DOHH2 (cell line): ENCODE measurements at regions not wholly inside any gene's neighbourhood (a gene's known extent, or its start where the extent isn't known, plus 50 kb on each side); places are given as distances from the start of the nearest gene placed in this dataset.
"Not testable (repeated sequence)": the region's sequence is repeated elsewhere in the genome, so short reads cannot be mapped to it uniquely, and the experiment has no call there.

ENCODE experiments used
- H3F3A ChIP-seq: fragments of 200-600 bp; sonication (generic), shearing (Covaris generic); 2 replicates; pipeline ENCODE4 v1.6.0; 2016; ENCODE audit warnings: antibody characterized with exemption, mild to moderate bottlenecking; ENCODE audit not compliant: control insufficient read depth, insufficient read depth
- H3K27ac ChIP-seq: fragments of 200-600 bp; sonication (generic); 2 replicates; pipeline ENCODE4 v1.5.1; 2014; ENCODE audit warnings: low read depth, mild to moderate bottlenecking, low read length, moderate library complexity
- H3K27me3 ChIP-seq: fragments of 200-600 bp; sonication (generic); 2 replicates; pipeline ENCODE4 v1.6.1; 2014; ENCODE audit warnings: mild to moderate bottlenecking, low read length, mixed read lengths; ENCODE audit not compliant: control insufficient read depth
- H3K36me3 ChIP-seq: fragments of 200-600 bp; sonication (generic); 2 replicates; pipeline ENCODE4 v1.6.1; 2014; ENCODE audit warnings: mild to moderate bottlenecking, low read length, moderate library complexity, mixed read lengths; ENCODE audit not compliant: control insufficient read depth
- H3K4me1 ChIP-seq: fragments of 200-600 bp; sonication (generic); 2 replicates; pipeline ENCODE4 v1.6.1; 2014; ENCODE audit warnings: mild to moderate bottlenecking, low read length, mixed read lengths; ENCODE audit not compliant: control insufficient read depth
- H3K4me2 ChIP-seq: fragments of 200-600 bp; sonication (generic); 2 replicates; pipeline ENCODE4 v1.6.0; 2014; ENCODE audit warnings: mild to moderate bottlenecking, low read length, moderate library complexity
- H3K4me3 ChIP-seq: fragments of 200-600 bp; sonication (generic); 2 replicates; pipeline ENCODE4 v1.5.1; 2014; ENCODE audit warnings: mild to moderate bottlenecking, low read length, mixed read lengths
- H3K79me2 ChIP-seq: fragments of 200-600 bp; sonication (generic); 2 replicates; pipeline ENCODE4 v1.6.1; 2014; ENCODE audit warnings: mild to moderate bottlenecking, low read length, mixed read lengths; ENCODE audit not compliant: control insufficient read depth
- H3K9me2 ChIP-seq: fragments of 200-600 bp; sonication (generic); replicated peaks from 2 replicates; pipeline ENCODE4 v1.6.1; 2014; ENCODE audit warnings: mild to moderate bottlenecking, low read length, mixed read lengths; ENCODE audit not compliant: control insufficient read depth
- H3K9me3 ChIP-seq: fragments of 200-600 bp; sonication (generic); 2 replicates; pipeline ENCODE4 v1.6.1; 2014; ENCODE audit warnings: antibody characterized with exemption, low read length, mixed read lengths; ENCODE audit not compliant: control insufficient read depth, insufficient read depth
- H4K20me1 ChIP-seq: fragments of 200-600 bp; sonication (generic); 2 replicates; pipeline ENCODE4 v1.6.0; 2014; ENCODE audit warnings: low read depth, mild to moderate bottlenecking, antibody characterized with exemption, low read length, moderate library complexity; ENCODE audit not compliant: control insufficient read depth, insufficient read depth
- CTCF ChIP-seq: fragments of 200-600 bp; sonication (generic); IDR thresholded peaks from one replicate; pipeline ENCODE4 v1.5.1; 2014; ENCODE audit warnings: antibody characterized with exemption, mild to moderate bottlenecking, low read depth, low read length; ENCODE audit not compliant: poor library complexity, severe bottlenecking
- EZH2phosphoT487 ChIP-seq: fragments of 200-600 bp; sonication (generic); IDR thresholded peaks from 2 replicates; pipeline ENCODE4 v1.6.1; 2017; ENCODE audit warnings: borderline replicate concordance, mild to moderate bottlenecking, antibody characterized with exemption, low read length, moderate library complexity, mixed read lengths

GRCh38 chr12:131539381-131539780, 171.5 kb upstream of the SFSWAP start:
- no peaks in the 10 kb centered on the region for H3K4me1 ChIP-seq
- no peaks in the 10 kb centered on the region for H3K9me2 ChIP-seq
- no peak overlapping the region for H3K27ac ChIP-seq

GRCh38 chr12:131540138-131540623, 170.7 kb upstream of the SFSWAP start:
- no peak overlapping the region for H3K27ac ChIP-seq
- TF ChIP-seq CTCF (no peak), EZH2phosphoT487 (no peak)
- no peaks in the 10 kb centered on the region for H3K4me1 ChIP-seq
- H3F3A ChIP-seq = no peaks in the 10 kb centered on the region
- no peaks in the 10 kb centered on the region for H3K9me2 ChIP-seq
- H3K4me2 ChIP-seq = no peak overlapping the region
- no peaks in the 10 kb centered on the region for H4K20me1 ChIP-seq
- no peaks in the 10 kb centered on the region for H3K79me2 ChIP-seq
- H3K36me3 ChIP-seq = no peaks in the 10 kb centered on the region
- H3K4me3 ChIP-seq = no peak overlapping the region
- H3K9me3 ChIP-seq = peaks cover 13% of the 10 kb centered on the region; the same call in 1 of the 2 replicates
- peaks cover 6% of the 10 kb centered on the region; the same call in 1 of the 2 replicates for H3K27me3 ChIP-seq

More at GRCh38 chr12:131539381-131539780, 171.5 kb upstream of the SFSWAP start:
- Histone ChIP-seq H3K4me3 (no peak overlapping the region), H4K20me1 (no peaks in the 10 kb centered on the region), H3F3A (no peaks in the 10 kb centered on the region), H3K79me2 (no peaks in the 10 kb centered on the region), H3K9me3 (peaks cover 13% of the 10 kb centered on the region; the same call in 1 of the 2 replicates), H3K27me3 (peaks cover 6% of the 10 kb centered on the region; the same call in 1 of the 2 replicates), H3K4me2 (no peak overlapping the region), H3K36me3 (no peaks in the 10 kb centered on the region)
- TF ChIP-seq EZH2phosphoT487 (no peak), CTCF (no peak)

GRCh38 chr12:131541512-131541911, 169.4 kb upstream of the SFSWAP start:
- not testable (repeated sequence) for H3K36me3 ChIP-seq, H4K20me1 ChIP-seq, H3K4me2 ChIP-seq, H3F3A ChIP-seq, H3K79me2 ChIP-seq, H3K4me1 ChIP-seq, H3K9me2 ChIP-seq, H3K4me3 ChIP-seq, H3K27ac ChIP-seq, H3K27me3 ChIP-seq
- peaks cover 13% of the 10 kb centered on the region; the same call in 1 of the 2 replicates for H3K9me3 ChIP-seq

GRCh38 chr12:131542351-131542750, 168.5 kb upstream of the SFSWAP start:
- Histone ChIP-seq H3K4me2 (no peak overlapping the region), H3F3A (no peaks in the 10 kb centered on the region), H3K4me1 (no peaks in the 10 kb centered on the region), H3K9me3 (peaks cover 13% of the 10 kb centered on the region; the same call in 1 of the 2 replicates), H3K79me2 (no peaks in the 10 kb centered on the region), H3K36me3 (no peaks in the 10 kb centered on the region), H4K20me1 (no peaks in the 10 kb centered on the region), H3K27me3 (peaks cover 3% of the 10 kb centered on the region; the same call in 1 of the 2 replicates), H3K4me3 (no peak overlapping the region), H3K9me2 (no peaks in the 10 kb centered on the region), H3K27ac (no peak overlapping the region)
- TF ChIP-seq CTCF = no peak
